NCI-H187 (cell line): ENCODE measurements at regions not wholly inside any gene's neighbourhood (a gene's known extent, or its start where the extent isn't known, plus 50 kb on each side); places are given as distances from the start of the nearest gene placed in this dataset.
A peak's percentile ranks its signal among the peaks of the same experiment; 100 is the strongest.
"Not testable (repeated sequence)": the region's sequence is repeated elsewhere in the genome, so short reads cannot be mapped to it uniquely, and the experiment has no call there.

ENCODE experiments used
- DNase-seq, 2 experiments: peaks; one replicate each; lab custom pipeline; 2025; lab: John Stamatoyannopoulos, UW

- DNase-seq = no peak
Observed at GRCh38 chr7:70846208-70846607, 285.7 kb upstream of the GALNT17 start.

- DNase-seq = no peak
Observed at GRCh38 chr7:70849580-70850235, 282.2 kb upstream of the GALNT17 start.

- no peak for DNase-seq
Observed at GRCh38 chr7:70855373-70855772, 276.6 kb upstream of the GALNT17 start.

GRCh38 chr7:70856901-70857630, 274.9 kb upstream of the GALNT17 start:
- peak; percentile 39 to 41 for DNase-seq

GRCh38 chr7:70857793-70858545, 274.0 kb upstream of the GALNT17 start:
- DNase-seq = no peak

GRCh38 chr7:70867513-70867912, 264.4 kb upstream of the GALNT17 start:
- no peak for DNase-seq

- no peak for DNase-seq
Observed at GRCh38 chr7:70870349-70870748, 261.6 kb upstream of the GALNT17 start.

GRCh38 chr7:70872188-70872587, 259.8 kb upstream of the GALNT17 start:
- no peak for DNase-seq

- DNase-seq = no peak
Observed at GRCh38 chr7:70881167-70881847, 250.6 kb upstream of the GALNT17 start.

GRCh38 chr7:70883750-70884439, 248.0 kb upstream of the GALNT17 start:
- DNase-seq = no peak

GRCh38 chr7:70884440-70884764, 247.5 kb upstream of the GALNT17 start:
- no peak for DNase-seq

GRCh38 chr7:70884809-70885208, 247.1 kb upstream of the GALNT17 start:
- no peak for DNase-seq

GRCh38 chr7:70886547-70886946, 245.4 kb upstream of the GALNT17 start:
- no peak for DNase-seq

- no peak for DNase-seq
Observed at GRCh38 chr7:70887186-70887585, 244.8 kb upstream of the GALNT17 start.

- no peak for DNase-seq
Observed at GRCh38 chr7:70890147-70890969, 241.6 kb upstream of the GALNT17 start.

- no peak for DNase-seq
Observed at GRCh38 chr7:70893422-70893821, 238.5 kb upstream of the GALNT17 start.

GRCh38 chr7:70893971-70894715, 237.8 kb upstream of the GALNT17 start:
- no peak for DNase-seq

GRCh38 chr7:70894799-70895198, 237.1 kb upstream of the GALNT17 start:
- no peak for DNase-seq

- not testable (repeated sequence) for DNase-seq
Observed at GRCh38 chr7:70895337-70896200, 236.4 kb upstream of the GALNT17 start.
